SK-N-SH treated with all-trans-retinoic acid at 6 μM for 48 hours (cell line): ENCODE measurements at regions not wholly inside any gene's neighbourhood (a gene's known extent, or its start where the extent isn't known, plus 50 kb on each side); places are given as distances from the start of the nearest gene placed in this dataset.

ENCODE experiments used
- CSDC2 ChIP-seq: fragments of 250-450 bp; sonication (Bioruptor Pico); IDR thresholded peaks from 2 replicates; pipeline ENCODE4 v1.5.0; 2020; ENCODE audit warnings: mild to moderate bottlenecking, moderate library complexity
- CSRNP3 ChIP-seq: fragments of 250-450 bp; sonication (Bioruptor Pico); IDR thresholded peaks from 2 replicates; pipeline ENCODE4 v1.5.1; 2021; ENCODE audit warnings: mild to moderate bottlenecking, moderate library complexity
- POU6F1 ChIP-seq: fragments of 250-450 bp; sonication (Bioruptor Pico); IDR thresholded peaks from 2 replicates; pipeline ENCODE4 v1.8.0; 2021; ENCODE audit warnings: low read depth, mild to moderate bottlenecking, moderate library complexity, borderline replicate concordance
- PPARA ChIP-seq: fragments of 250-450 bp; sonication (Bioruptor Pico); IDR thresholded peaks from 2 replicates; pipeline ENCODE4 v1.5.0; 2020; ENCODE audit warnings: mild to moderate bottlenecking, borderline replicate concordance
- RARB ChIP-seq: fragments of 250-450 bp; sonication (Bioruptor Pico); IDR thresholded peaks from 2 replicates; pipeline ENCODE4 v1.8.0; 2021; ENCODE audit warnings: mild to moderate bottlenecking, moderate library complexity
- ZC3H10 ChIP-seq: fragments of 250-450 bp; sonication (Bioruptor Pico); IDR thresholded peaks from 2 replicates; pipeline ENCODE4 v1.5.1; 2021; ENCODE audit warnings: mild to moderate bottlenecking, moderate library complexity
- ZFP3 ChIP-seq: fragments of 250-450 bp; sonication (Bioruptor Pico); IDR thresholded peaks from 2 replicates; pipeline ENCODE4 v1.5.0; 2020; ENCODE audit warnings: mild to moderate bottlenecking, moderate library complexity
- ZFP30 ChIP-seq: fragments of 450-650 bp; formaldehyde crosslinking; IDR thresholded peaks from 2 replicates; pipeline ENCODE4 v1.5.0; 2022; ENCODE audit warnings: mild to moderate bottlenecking, moderate library complexity
- ZNF8 ChIP-seq: fragments of 450-650 bp; formaldehyde crosslinking; IDR thresholded peaks from 2 replicates; pipeline ENCODE4 v1.5.0; 2020; ENCODE audit warnings: mild to moderate bottlenecking, moderate library complexity

- no peak for TF ChIP-seq PPARA (CRISPR knock-in tag)
- no peak for TF ChIP-seq ZC3H10 (CRISPR knock-in tag)
- TF ChIP-seq POU6F1 (CRISPR knock-in tag) = no peak
- TF ChIP-seq ZFP3 (CRISPR knock-in tag) = no peak
- TF ChIP-seq ZFP30 = no peak
- TF ChIP-seq ZNF8 (CRISPR knock-in tag) = no peak
- no peak for TF ChIP-seq CSRNP3 (CRISPR knock-in tag)
- TF ChIP-seq RARB (CRISPR knock-in tag) = no peak
- no peak for TF ChIP-seq CSDC2
Observed at GRCh38 chr17:77881545-77881944, 77.0 kb upstream of the TNRC6C start.
